Hematopoietic multipotent progenitor cell treated with erythropoietin and hydrocortisone succinate and interleukin-3 and kit ligand, for 6 days (in vitro differentiated cells): ENCODE measurements at regions not wholly inside any gene's neighbourhood (a gene's known extent, or its start where the extent isn't known, plus 50 kb on each side); places are given as distances from the start of the nearest gene placed in this dataset.

Experiments
- DNase-seq: peaks from one replicate; pipeline ENCODE4 v3.0.0-alpha.2; 2015

GRCh38 chr10:43754569-43755260, 106.0 kb upstream of the ZNF32 start:
- no peak for DNase-seq

- DNase-seq, result no peak
Measured at GRCh38 chr10:43753397-43754061, 104.8 kb upstream of the ZNF32 start.

GRCh38 chr10:43752682-43753081, 104.0 kb upstream of the ZNF32 start:
- DNase-seq, result no peak

GRCh38 chr10:43751646-43752045, 103.0 kb upstream of the ZNF32 start:
- DNase-seq, result no peak

GRCh38 chr10:43749940-43750552, 101.4 kb upstream of the ZNF32 start:
- DNase-seq, result no peak

GRCh38 chr10:43749145-43749576, 100.5 kb upstream of the ZNF32 start:
- no peak for DNase-seq

GRCh38 chr10:43748560-43748959, 99.9 kb upstream of the ZNF32 start:
- DNase-seq, result no peak

GRCh38 chr10:43746906-43747305, 98.2 kb upstream of the ZNF32 start:
- no peak for DNase-seq

- DNase-seq, result no peak
Measured at GRCh38 chr10:43739161-43739560, 90.5 kb upstream of the ZNF32 start.

- DNase-seq, result no peak
Measured at GRCh38 chr10:43737003-43737402, 88.3 kb upstream of the ZNF32 start.

- DNase-seq, result no peak
Measured at GRCh38 chr10:43735907-43736306, 87.2 kb upstream of the ZNF32 start.

- DNase-seq, result no peak
Measured at GRCh38 chr10:43734716-43735115, 86.0 kb upstream of the ZNF32 start.

- peak; percentile 67 for DNase-seq
Measured at GRCh38 chr10:43731486-43731885, 82.8 kb upstream of the ZNF32 start.

- DNase-seq, result no peak
Measured at GRCh38 chr10:43728425-43728824, 79.7 kb upstream of the ZNF32 start.

- DNase-seq, result no peak
Measured at GRCh38 chr10:43727935-43728334, 79.3 kb upstream of the ZNF32 start.

- DNase-seq, result no peak
Measured at GRCh38 chr10:43715334-43715733, 66.7 kb upstream of the ZNF32 start.

- no peak for DNase-seq
Measured at GRCh38 chr10:43712821-43713584, 64.3 kb upstream of the ZNF32 start.

- DNase-seq, result no peak
Measured at GRCh38 chr10:43710772-43711471, 62.2 kb upstream of the ZNF32 start.

- DNase-seq, result no peak
Measured at GRCh38 chr10:43708262-43708661, 59.6 kb upstream of the ZNF32 start.

- no peak for DNase-seq
Measured at GRCh38 chr10:43707770-43708169, 59.1 kb upstream of the ZNF32 start.

- no peak for DNase-seq
Measured at GRCh38 chr10:43706166-43706565, 57.5 kb upstream of the ZNF32 start.

GRCh38 chr10:43703286-43703685, 54.6 kb upstream of the ZNF32 start:
- DNase-seq, result no peak

- no peak for DNase-seq
Measured at GRCh38 chr10:43702936-43703281, 54.2 kb upstream of the ZNF32 start.
